ENCODE measurements at regions not wholly inside any gene's neighbourhood (a gene's known extent, or its start where the extent isn't known, plus 50 kb on each side); places are given as distances from the start of the nearest gene placed in this dataset.

DNA sequence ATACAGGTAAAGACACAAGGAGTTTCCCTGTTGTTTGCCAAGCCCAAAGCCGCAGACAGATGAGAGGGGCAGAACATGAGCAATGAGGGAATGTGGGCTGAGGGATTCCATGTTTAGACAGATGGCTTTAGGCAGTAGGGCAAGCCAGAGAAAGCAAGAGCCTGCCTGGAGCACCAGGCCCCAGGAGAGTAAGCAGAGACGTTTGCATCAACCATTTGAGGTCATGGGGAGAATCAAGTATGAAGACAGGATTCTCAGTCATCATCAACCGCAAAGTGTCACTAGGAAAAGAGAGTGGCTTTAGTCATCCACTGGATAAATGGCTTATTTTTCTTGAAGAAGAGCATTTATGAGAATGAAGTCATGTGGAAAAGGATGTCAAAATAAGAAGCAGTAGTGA is 184.7 kb downstream of the COG6 start:
- intact Hi-C loops (cut with DNase I; ENCODE audit: low total_unique reads): no loop called here
- H3K4me3 ChIP-seq: no peak overlapping the region

DNA sequence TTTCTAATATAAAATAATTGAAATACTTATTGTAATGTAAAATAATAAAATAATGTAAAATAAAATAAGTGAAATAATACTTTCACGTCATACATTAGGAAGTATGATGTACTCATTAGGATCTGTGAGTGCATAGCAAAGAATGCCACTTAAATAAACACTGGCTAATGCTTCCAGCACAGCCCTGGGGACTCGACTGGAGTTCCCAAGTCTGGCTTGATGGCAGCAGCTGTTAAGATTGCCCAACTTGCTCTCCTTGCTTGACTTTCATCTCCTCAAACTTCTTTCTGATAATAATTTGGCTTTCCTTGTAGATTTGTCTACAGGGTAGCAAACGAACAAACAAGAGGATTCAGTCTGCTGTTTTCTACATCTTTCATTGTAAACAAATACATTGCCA is 191.9 kb downstream of the COG6 start:
- H3K36me3 ChIP-seq: no peaks in the 10 kb centered on the region
- 45 to 67% (median 57%) methylated on average over 3 of the region's 3 CpGs for WGBS, 5 donors
- TF ChIP-seq EP300 (IDR thresholded peaks at IDR 0.05): no peak
- no peak for TF ChIP-seq POLR2A (IDR thresholded peaks at IDR 0.05)
- TF ChIP-seq, protein P1, sequence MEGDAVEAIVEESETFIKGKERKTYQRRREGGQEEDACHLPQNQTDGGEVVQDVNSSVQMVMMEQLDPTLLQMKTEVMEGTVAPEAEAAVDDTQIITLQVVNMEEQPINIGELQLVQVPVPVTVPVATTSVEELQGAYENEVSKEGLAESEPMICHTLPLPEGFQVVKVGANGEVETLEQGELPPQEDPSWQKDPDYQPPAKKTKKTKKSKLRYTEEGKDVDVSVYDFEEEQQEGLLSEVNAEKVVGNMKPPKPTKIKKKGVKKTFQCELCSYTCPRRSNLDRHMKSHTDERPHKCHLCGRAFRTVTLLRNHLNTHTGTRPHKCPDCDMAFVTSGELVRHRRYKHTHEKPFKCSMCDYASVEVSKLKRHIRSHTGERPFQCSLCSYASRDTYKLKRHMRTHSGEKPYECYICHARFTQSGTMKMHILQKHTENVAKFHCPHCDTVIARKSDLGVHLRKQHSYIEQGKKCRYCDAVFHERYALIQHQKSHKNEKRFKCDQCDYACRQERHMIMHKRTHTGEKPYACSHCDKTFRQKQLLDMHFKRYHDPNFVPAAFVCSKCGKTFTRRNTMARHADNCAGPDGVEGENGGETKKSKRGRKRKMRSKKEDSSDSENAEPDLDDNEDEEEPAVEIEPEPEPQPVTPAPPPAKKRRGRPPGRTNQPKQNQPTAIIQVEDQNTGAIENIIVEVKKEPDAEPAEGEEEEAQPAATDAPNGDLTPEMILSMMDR (IDR thresholded peaks at IDR 0.05): no peak
- no peak for TF ChIP-seq POLR2AphosphoS5 (IDR thresholded peaks at IDR 0.05)
- H3K4me3 ChIP-seq: no peak overlapping the region
- no peaks in the 10 kb centered on the region for H3K4me1 ChIP-seq
- intact Hi-C loops (cut with DNase I; ENCODE audit: low total_unique reads): no loop called here
- DNase-seq: no peak
- no peaks in the 10 kb centered on the region for H3K27me3 ChIP-seq
- H3K27ac ChIP-seq: no peak overlapping the region
- H3K9me3 ChIP-seq: peaks cover 0 to 3% (median 2%) of the 10 kb centered on the region in 4 donors

More for the DNA sequence above, 184.7 kb downstream of the COG6 start:
- WGBS, 5 donors: 71 to 83% (median 77%) methylated on average over 3 of the region's 3 CpGs
- no peaks in the 10 kb centered on the region for H3K36me3 ChIP-seq
- H3K27me3 ChIP-seq: no peaks in the 10 kb centered on the region
- TF ChIP-seq POLR2A (IDR thresholded peaks at IDR 0.05) (no peak), EP300 (IDR thresholded peaks at IDR 0.05) (no peak), POLR2AphosphoS5 (IDR thresholded peaks at IDR 0.05) (no peak)
- TF ChIP-seq, protein P1 (IDR thresholded peaks at IDR 0.05): no peak
- H3K4me1 ChIP-seq: no peaks in the 10 kb centered on the region
- no peak overlapping the region for H3K27ac ChIP-seq
- no peaks in the 10 kb centered on the region for H3K9me3 ChIP-seq
- DNase-seq: no peak

DNA sequence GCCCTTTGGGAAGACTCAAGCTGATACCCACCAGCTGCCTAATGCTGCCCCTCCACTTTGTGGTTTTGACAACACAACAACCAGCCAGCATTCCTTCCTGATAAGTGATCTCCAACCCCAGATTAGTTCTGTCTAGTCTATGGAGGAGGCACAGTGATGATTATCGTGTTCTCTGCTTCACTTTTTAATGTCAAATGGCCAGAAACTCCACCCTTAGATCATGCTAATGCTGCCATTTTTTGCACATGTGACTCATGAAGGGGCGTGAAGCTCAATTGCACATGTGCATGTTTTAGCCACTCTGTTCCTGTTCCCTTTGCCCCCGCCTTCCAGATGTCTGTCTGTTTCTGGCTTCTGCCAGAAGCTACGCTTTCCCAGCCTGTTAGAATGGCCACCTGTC is 199.8 kb downstream of the COG6 start:
- 74 to 80% (median 77%) methylated on average over 4 of the region's 4 CpGs for WGBS, 5 donors
- Histone ChIP-seq H3K27ac (no peak overlapping the region), H3K27me3 (peaks cover 0 to 4% (median 3%) of the 10 kb centered on the region in 3 donors), H3K9me3 (peaks cover 0 to 17% (median 10%) of the 10 kb centered on the region in 4 donors), H3K4me3 (no peak overlapping the region), H3K36me3 (no peaks in the 10 kb centered on the region), H3K4me1 (no peaks in the 10 kb centered on the region)
- intact Hi-C loops (cut with DNase I; ENCODE audit: low total_unique reads): no loop called here
- TF ChIP-seq, protein P1 (IDR thresholded peaks at IDR 0.05): no peak
- TF ChIP-seq POLR2A (IDR thresholded peaks at IDR 0.05): no peak
- no peak for TF ChIP-seq EP300 (IDR thresholded peaks at IDR 0.05)
- TF ChIP-seq POLR2AphosphoS5 (IDR thresholded peaks at IDR 0.05): no peak
- no peak for DNase-seq

DNA sequence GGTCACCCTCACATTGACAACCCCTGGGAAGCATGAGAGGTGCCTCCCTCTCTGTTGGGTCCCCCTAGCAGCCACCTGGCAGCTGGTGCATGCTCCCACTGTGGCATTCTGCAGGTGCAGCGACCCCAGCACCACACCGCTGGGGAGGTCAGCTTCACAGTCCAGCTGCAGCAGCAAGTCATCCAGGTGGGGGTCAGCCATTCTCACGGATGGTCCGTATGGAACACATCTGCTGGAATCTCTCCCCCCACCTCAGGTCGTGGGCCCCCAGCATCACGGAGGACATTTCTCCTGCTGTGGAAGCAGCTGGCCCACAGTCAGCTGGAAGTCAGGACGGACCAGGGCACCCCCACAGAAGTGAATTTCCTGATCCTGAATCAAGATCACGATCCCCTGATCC is 201.3 kb downstream of the COG6 start:
- TF ChIP-seq, protein P1 (IDR thresholded peaks at IDR 0.05): no peak
- TF ChIP-seq POLR2AphosphoS5 (IDR thresholded peaks at IDR 0.05): no peak
- Histone ChIP-seq H3K4me1 (no peaks in the 10 kb centered on the region), H3K9me3 (peaks cover 0 to 17% (median 10%) of the 10 kb centered on the region in 4 donors), H3K27me3 (peaks cover 0 to 4% (median 3%) of the 10 kb centered on the region in 3 donors), H3K4me3 (no peak overlapping the region), H3K36me3 (no peaks in the 10 kb centered on the region), H3K27ac (no peak overlapping the region)
- no peak for DNase-seq
- intact Hi-C loops (cut with DNase I; ENCODE audit: low total_unique reads): no loop called here
- WGBS, 5 donors: 83 to 87% (median 85%) methylated on average over 8 of the region's 8 CpGs
